ENCODE measurements at regions not wholly inside any gene's neighbourhood (a gene's known extent, or its start where the extent isn't known, plus 50 kb on each side); places are given as distances from the start of the nearest gene placed in this dataset.

- DNase-seq (ENCODE audit: low read depth in 2 of 2), result no peak
Measured at GRCh38 chr4:128601991-128602695, 207.4 kb upstream of the JADE1 start.

GRCh38 chr4:128600996-128601871 is 208.3 kb upstream of the JADE1 start:
- DNase-seq (ENCODE audit: low read depth in 2 of 2), result no peak

GRCh38 chr4:128600410-128600809 is 209.1 kb upstream of the JADE1 start:
- DNase-seq (ENCODE audit: low read depth in 2 of 2), result no peak

GRCh38 chr4:128597500-128597899 is 212.0 kb upstream of the JADE1 start:
- no peak for DNase-seq (ENCODE audit: low read depth in 2 of 2)

GRCh38 chr4:128596853-128597252 is 212.6 kb upstream of the JADE1 start:
- no peak for DNase-seq (ENCODE audit: low read depth in 2 of 2)

- no peak for DNase-seq (ENCODE audit: low read depth in 2 of 2)
Measured at GRCh38 chr4:128596115-128596514, 213.4 kb upstream of the JADE1 start.

GRCh38 chr4:128591482-128591881 is 218.0 kb upstream of the JADE1 start:
- no peak for DNase-seq (ENCODE audit: low read depth in 2 of 2)

GRCh38 chr4:128590773-128591172 is 218.7 kb upstream of the JADE1 start:
- DNase-seq (ENCODE audit: low read depth in 2 of 2), result no peak

- no peak for DNase-seq (ENCODE audit: low read depth in 2 of 2)
Measured at GRCh38 chr4:128590034-128590740, 219.3 kb upstream of the JADE1 start.

- no peak for DNase-seq (ENCODE audit: low read depth in 2 of 2)
Measured at GRCh38 chr4:128589384-128589965, 220.0 kb upstream of the JADE1 start.

GRCh38 chr4:128587382-128587781 is 222.1 kb upstream of the JADE1 start:
- no peak for DNase-seq (ENCODE audit: low read depth in 2 of 2)

GRCh38 chr4:128583753-128584712 is 225.5 kb upstream of the JADE1 start:
- no peak for DNase-seq (ENCODE audit: low read depth in 2 of 2)

- no peak for DNase-seq (ENCODE audit: low read depth in 2 of 2)
Measured at GRCh38 chr4:128582427-128582870, 227.1 kb upstream of the JADE1 start.

- no peak for DNase-seq (ENCODE audit: low read depth in 2 of 2)
Measured at GRCh38 chr4:128579154-128579853, 230.2 kb upstream of the JADE1 start.

- peak; percentile 32 to 69 for DNase-seq (ENCODE audit: low read depth in 2 of 2)
Measured at GRCh38 chr4:128574706-128575105, 234.8 kb upstream of the JADE1 start.

- no peak for DNase-seq (ENCODE audit: low read depth in 2 of 2)
Measured at GRCh38 chr4:128573781-128574508, 235.6 kb upstream of the JADE1 start.

GRCh38 chr4:128572778-128573241 is 236.7 kb upstream of the JADE1 start:
- DNase-seq (ENCODE audit: low read depth in 2 of 2), result no peak

- DNase-seq (ENCODE audit: low read depth in 2 of 2), result no peak
Measured at GRCh38 chr4:128571747-128572146, 237.8 kb upstream of the JADE1 start.

GRCh38 chr4:128570387-128570975 is 239.0 kb upstream of the JADE1 start:
- no peak for DNase-seq (ENCODE audit: low read depth in 2 of 2)
